ENCODE measurements at regions not wholly inside any gene's neighbourhood (a gene's known extent, or its start where the extent isn't known, plus 50 kb on each side); places are given as distances from the start of the nearest gene placed in this dataset.

GRCh38 chr6:167576050-167576741 is 250.5 kb upstream of the AFDN start:
- no peaks in the 10 kb centered on the region for H3K9me3 ChIP-seq (ENCODE audit: control insufficient read depth in 2 of 2, low read length in 2 of 2)
- H3K4me1 ChIP-seq (ENCODE audit: control insufficient read depth in 2 of 2, insufficient read depth in 2 of 2, low read length in 2 of 2), result no peaks in the 10 kb centered on the region
- H3K27ac ChIP-seq (ENCODE audit: low read depth in 2 of 2, low read length in 2 of 2), result no peak overlapping the region
- H3K9ac ChIP-seq (ENCODE audit: low read depth in 1 of 2, low read length in 2 of 2), result no peak overlapping the region
- no peaks in the 10 kb centered on the region for H3K36me3 ChIP-seq (ENCODE audit: control insufficient read depth in 2 of 2, insufficient read depth in 2 of 2, low read length in 2 of 2)
- H3K27me3 ChIP-seq (ENCODE audit: control insufficient read depth in 2 of 2, insufficient read depth in 2 of 2, low read length in 2 of 2), result no peaks in the 10 kb centered on the region
- H3K4me3 ChIP-seq (ENCODE audit: low read length in 2 of 2), result no peak overlapping the region

- H3K4me3 ChIP-seq (ENCODE audit: low read length in 2 of 2), result no peak overlapping the region
- H3K4me1 ChIP-seq (ENCODE audit: control insufficient read depth in 2 of 2, insufficient read depth in 2 of 2, low read length in 2 of 2), result no peaks in the 10 kb centered on the region
- no peaks in the 10 kb centered on the region for H3K36me3 ChIP-seq (ENCODE audit: control insufficient read depth in 2 of 2, insufficient read depth in 2 of 2, low read length in 2 of 2)
- H3K9me3 ChIP-seq (ENCODE audit: control insufficient read depth in 2 of 2, low read length in 2 of 2), result no peaks in the 10 kb centered on the region
- H3K9ac ChIP-seq (ENCODE audit: low read depth in 1 of 2, low read length in 2 of 2), result no peak overlapping the region
- no peaks in the 10 kb centered on the region for H3K27me3 ChIP-seq (ENCODE audit: control insufficient read depth in 2 of 2, insufficient read depth in 2 of 2, low read length in 2 of 2)
- no peak overlapping the region for H3K27ac ChIP-seq (ENCODE audit: low read depth in 2 of 2, low read length in 2 of 2)
Measured at GRCh38 chr6:167576828-167577503, 249.7 kb upstream of the AFDN start.

GRCh38 chr6:167577891-167578361 is 248.8 kb upstream of the AFDN start:
- H3K36me3 ChIP-seq (ENCODE audit: control insufficient read depth in 2 of 2, insufficient read depth in 2 of 2, low read length in 2 of 2), result no peaks in the 10 kb centered on the region
- H3K4me1 ChIP-seq (ENCODE audit: control insufficient read depth in 2 of 2, insufficient read depth in 2 of 2, low read length in 2 of 2), result no peaks in the 10 kb centered on the region
- H3K27me3 ChIP-seq (ENCODE audit: control insufficient read depth in 2 of 2, insufficient read depth in 2 of 2, low read length in 2 of 2), result no peaks in the 10 kb centered on the region
- H3K4me3 ChIP-seq (ENCODE audit: low read length in 2 of 2), result no peak overlapping the region
- no peak overlapping the region for H3K9ac ChIP-seq (ENCODE audit: low read depth in 1 of 2, low read length in 2 of 2)
- H3K27ac ChIP-seq (ENCODE audit: low read depth in 2 of 2, low read length in 2 of 2), result no peak overlapping the region
- no peaks in the 10 kb centered on the region for H3K9me3 ChIP-seq (ENCODE audit: control insufficient read depth in 2 of 2, low read length in 2 of 2)

- H3K4me3 ChIP-seq (ENCODE audit: low read length in 2 of 2), result no peak overlapping the region
- H3K9ac ChIP-seq (ENCODE audit: low read depth in 1 of 2, low read length in 2 of 2), result no peak overlapping the region
- no peaks in the 10 kb centered on the region for H3K4me1 ChIP-seq (ENCODE audit: control insufficient read depth in 2 of 2, insufficient read depth in 2 of 2, low read length in 2 of 2)
- H3K36me3 ChIP-seq (ENCODE audit: control insufficient read depth in 2 of 2, insufficient read depth in 2 of 2, low read length in 2 of 2), result no peaks in the 10 kb centered on the region
- H3K27ac ChIP-seq (ENCODE audit: low read depth in 2 of 2, low read length in 2 of 2), result no peak overlapping the region
- H3K9me3 ChIP-seq (ENCODE audit: control insufficient read depth in 2 of 2, low read length in 2 of 2), result no peaks in the 10 kb centered on the region
- no peaks in the 10 kb centered on the region for H3K27me3 ChIP-seq (ENCODE audit: control insufficient read depth in 2 of 2, insufficient read depth in 2 of 2, low read length in 2 of 2)
Measured at GRCh38 chr6:167578371-167578901, 248.3 kb upstream of the AFDN start.

GRCh38 chr6:167579806-167580618 is 246.7 kb upstream of the AFDN start:
- no peak overlapping the region for H3K4me3 ChIP-seq (ENCODE audit: low read length in 2 of 2)
- no peak overlapping the region for H3K9ac ChIP-seq (ENCODE audit: low read depth in 1 of 2, low read length in 2 of 2)
- H3K9me3 ChIP-seq (ENCODE audit: control insufficient read depth in 2 of 2, low read length in 2 of 2), result no peaks in the 10 kb centered on the region
- no peaks in the 10 kb centered on the region for H3K27me3 ChIP-seq (ENCODE audit: control insufficient read depth in 2 of 2, insufficient read depth in 2 of 2, low read length in 2 of 2)
- H3K27ac ChIP-seq (ENCODE audit: low read depth in 2 of 2, low read length in 2 of 2), result no peak overlapping the region
- no peaks in the 10 kb centered on the region for H3K4me1 ChIP-seq (ENCODE audit: control insufficient read depth in 2 of 2, insufficient read depth in 2 of 2, low read length in 2 of 2)
- H3K36me3 ChIP-seq (ENCODE audit: control insufficient read depth in 2 of 2, insufficient read depth in 2 of 2, low read length in 2 of 2), result no peaks in the 10 kb centered on the region

GRCh38 chr6:167580619-167580911 is 246.1 kb upstream of the AFDN start:
- Histone ChIP-seq H3K4me3 (ENCODE audit: low read length in 2 of 2) (no peak overlapping the region), H3K27me3 (ENCODE audit: control insufficient read depth in 2 of 2, insufficient read depth in 2 of 2, low read length in 2 of 2) (no peaks in the 10 kb centered on the region), H3K36me3 (ENCODE audit: control insufficient read depth in 2 of 2, insufficient read depth in 2 of 2, low read length in 2 of 2) (no peaks in the 10 kb centered on the region), H3K27ac (ENCODE audit: low read depth in 2 of 2, low read length in 2 of 2) (no peak overlapping the region), H3K9me3 (ENCODE audit: control insufficient read depth in 2 of 2, low read length in 2 of 2) (no peaks in the 10 kb centered on the region), H3K9ac (ENCODE audit: low read depth in 1 of 2, low read length in 2 of 2) (no peak overlapping the region), H3K4me1 (ENCODE audit: control insufficient read depth in 2 of 2, insufficient read depth in 2 of 2, low read length in 2 of 2) (no peaks in the 10 kb centered on the region)

- no peaks in the 10 kb centered on the region for H3K4me1 ChIP-seq (ENCODE audit: control insufficient read depth in 2 of 2, insufficient read depth in 2 of 2, low read length in 2 of 2)
- H3K9ac ChIP-seq (ENCODE audit: low read depth in 1 of 2, low read length in 2 of 2), result no peak overlapping the region
- H3K4me3 ChIP-seq (ENCODE audit: low read length in 2 of 2), result no peak overlapping the region
Measured at GRCh38 chr6:167581637-167582036, 245.1 kb upstream of the AFDN start.

GRCh38 chr6:167583412-167583811 is 243.3 kb upstream of the AFDN start:
- no peaks in the 10 kb centered on the region for H3K27me3 ChIP-seq (ENCODE audit: control insufficient read depth in 2 of 2, insufficient read depth in 2 of 2, low read length in 2 of 2)
- no peaks in the 10 kb centered on the region for H3K9me3 ChIP-seq (ENCODE audit: control insufficient read depth in 2 of 2, low read length in 2 of 2)
- no peaks in the 10 kb centered on the region for H3K36me3 ChIP-seq (ENCODE audit: control insufficient read depth in 2 of 2, insufficient read depth in 2 of 2, low read length in 2 of 2)
- H3K4me3 ChIP-seq (ENCODE audit: low read length in 2 of 2), result no peak overlapping the region
- H3K27ac ChIP-seq (ENCODE audit: low read depth in 2 of 2, low read length in 2 of 2), result no peak overlapping the region
- no peaks in the 10 kb centered on the region for H3K4me1 ChIP-seq (ENCODE audit: control insufficient read depth in 2 of 2, insufficient read depth in 2 of 2, low read length in 2 of 2)
- H3K9ac ChIP-seq (ENCODE audit: low read depth in 1 of 2, low read length in 2 of 2), result no peak overlapping the region

More at GRCh38 chr6:167581637-167582036, 245.1 kb upstream of the AFDN start:
- Histone ChIP-seq H3K9me3 (ENCODE audit: control insufficient read depth in 2 of 2, low read length in 2 of 2) (no peaks in the 10 kb centered on the region), H3K27ac (ENCODE audit: low read depth in 2 of 2, low read length in 2 of 2) (no peak overlapping the region), H3K36me3 (ENCODE audit: control insufficient read depth in 2 of 2, insufficient read depth in 2 of 2, low read length in 2 of 2) (no peaks in the 10 kb centered on the region), H3K27me3 (ENCODE audit: control insufficient read depth in 2 of 2, insufficient read depth in 2 of 2, low read length in 2 of 2) (no peaks in the 10 kb centered on the region)

- H3K9ac ChIP-seq (ENCODE audit: low read depth in 1 of 2, low read length in 2 of 2), result no peak overlapping the region
- H3K27me3 ChIP-seq (ENCODE audit: control insufficient read depth in 2 of 2, insufficient read depth in 2 of 2, low read length in 2 of 2), result no peaks in the 10 kb centered on the region
- no peaks in the 10 kb centered on the region for H3K4me1 ChIP-seq (ENCODE audit: control insufficient read depth in 2 of 2, insufficient read depth in 2 of 2, low read length in 2 of 2)
- no peak overlapping the region for H3K27ac ChIP-seq (ENCODE audit: low read depth in 2 of 2, low read length in 2 of 2)
- H3K9me3 ChIP-seq (ENCODE audit: control insufficient read depth in 2 of 2, low read length in 2 of 2), result no peaks in the 10 kb centered on the region
- H3K4me3 ChIP-seq (ENCODE audit: low read length in 2 of 2), result no peak overlapping the region
- no peaks in the 10 kb centered on the region for H3K36me3 ChIP-seq (ENCODE audit: control insufficient read depth in 2 of 2, insufficient read depth in 2 of 2, low read length in 2 of 2)
Measured at GRCh38 chr6:167588181-167588919, 238.4 kb upstream of the AFDN start.
